ENCODE measurements at regions not wholly inside any gene's neighbourhood (a gene's known extent, or its start where the extent isn't known, plus 50 kb on each side); places are given as distances from the start of the nearest gene placed in this dataset.

DNA sequence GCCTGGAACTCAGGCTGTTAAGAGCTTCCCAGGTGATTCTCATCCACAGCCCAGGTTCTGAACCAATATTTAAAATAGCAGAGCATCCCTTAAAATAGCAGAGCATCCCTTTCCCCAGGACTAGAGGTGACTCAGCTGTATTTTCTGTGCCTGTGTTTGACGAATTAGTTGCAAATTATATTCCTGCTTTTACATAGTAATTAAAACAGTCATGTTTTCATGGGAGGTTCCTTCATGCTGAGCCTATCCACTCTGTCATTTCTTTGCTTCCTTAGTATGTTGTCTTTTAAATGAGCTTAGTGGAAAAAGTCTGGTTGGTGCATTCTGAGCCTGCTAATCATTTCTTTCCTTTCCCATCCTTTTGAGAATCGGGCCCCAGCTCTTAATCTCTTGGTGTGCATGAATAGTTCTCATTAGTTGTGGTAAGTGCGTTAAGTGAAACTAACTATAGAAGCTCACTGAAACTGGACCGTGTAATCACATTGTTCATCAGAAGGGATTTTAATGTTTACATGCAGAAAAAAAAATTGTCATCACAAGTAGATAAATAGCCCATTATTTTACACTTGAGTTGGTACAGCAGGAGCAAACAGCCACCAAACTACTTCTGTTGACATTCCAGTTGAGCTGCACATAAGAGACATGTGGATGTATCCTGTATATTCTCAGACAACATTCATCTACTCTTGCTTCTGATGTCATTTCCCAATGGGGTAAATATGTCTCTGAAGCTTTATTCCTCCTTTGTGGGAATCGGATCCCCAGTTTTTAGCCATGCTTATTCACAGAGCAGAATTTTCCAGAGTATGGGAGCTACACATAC lies 596.9 kb upstream of the WWC1 start:
- 50 to 57% methylated on average over 5 of the region's 5 CpGs for WGBS, 2 donors
- ATAC-seq (no peak), DNase-seq (no peak)

DNA sequence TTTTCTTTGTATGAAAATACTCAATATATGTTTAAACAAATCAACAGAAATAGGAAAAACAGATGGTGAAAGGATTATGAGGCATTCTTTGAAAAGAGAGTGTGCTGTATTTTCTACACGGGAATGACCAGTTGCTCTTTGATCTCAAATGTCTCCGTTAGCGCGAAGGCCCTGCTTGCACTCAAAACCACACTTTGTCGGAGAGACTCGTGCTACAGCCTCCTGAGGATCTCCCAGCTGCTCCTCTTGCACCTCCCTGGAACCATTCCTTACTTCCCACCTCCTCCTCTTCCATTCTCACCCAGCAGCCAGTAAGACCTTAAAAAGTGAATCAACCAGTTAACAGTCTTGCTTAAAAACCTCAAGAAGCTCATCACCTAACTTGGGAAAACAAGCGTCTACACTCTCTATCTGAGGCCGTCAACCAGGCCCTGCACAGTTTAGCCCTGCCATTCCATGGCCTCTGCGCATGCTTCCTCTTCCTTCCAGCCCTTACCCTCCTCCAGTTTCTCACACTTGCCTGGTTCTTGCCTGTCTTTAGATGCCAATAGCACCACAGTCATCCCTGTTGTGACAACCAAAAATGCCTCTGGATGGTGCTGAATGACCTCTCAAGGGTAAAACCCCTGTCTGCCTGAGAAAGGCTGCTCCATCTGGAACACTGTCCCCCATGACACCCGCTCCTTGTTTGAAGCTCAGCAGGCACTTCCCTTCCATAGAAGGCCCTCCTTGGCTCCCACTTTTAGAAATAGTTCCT lies 594.7 kb upstream of the WWC1 start:
- H3K9me3 ChIP-seq = no peaks in the 10 kb centered on the region
- no peaks in the 10 kb centered on the region for H3K36me3 ChIP-seq (replicated peaks in 1 of 2; ENCODE audit: insufficient read depth in 1 of 2, low read depth in 2 of 2)
- H3K4me1 ChIP-seq = no peaks in the 10 kb centered on the region
- intact Hi-C loops (cut with DNase I) = no loop called here
- H3K4me3 ChIP-seq = no peak overlapping the region
- 64 to 78% methylated on average over 10 of the region's 10 CpGs for WGBS, 2 donors
- TF ChIP-seq, protein P1, sequence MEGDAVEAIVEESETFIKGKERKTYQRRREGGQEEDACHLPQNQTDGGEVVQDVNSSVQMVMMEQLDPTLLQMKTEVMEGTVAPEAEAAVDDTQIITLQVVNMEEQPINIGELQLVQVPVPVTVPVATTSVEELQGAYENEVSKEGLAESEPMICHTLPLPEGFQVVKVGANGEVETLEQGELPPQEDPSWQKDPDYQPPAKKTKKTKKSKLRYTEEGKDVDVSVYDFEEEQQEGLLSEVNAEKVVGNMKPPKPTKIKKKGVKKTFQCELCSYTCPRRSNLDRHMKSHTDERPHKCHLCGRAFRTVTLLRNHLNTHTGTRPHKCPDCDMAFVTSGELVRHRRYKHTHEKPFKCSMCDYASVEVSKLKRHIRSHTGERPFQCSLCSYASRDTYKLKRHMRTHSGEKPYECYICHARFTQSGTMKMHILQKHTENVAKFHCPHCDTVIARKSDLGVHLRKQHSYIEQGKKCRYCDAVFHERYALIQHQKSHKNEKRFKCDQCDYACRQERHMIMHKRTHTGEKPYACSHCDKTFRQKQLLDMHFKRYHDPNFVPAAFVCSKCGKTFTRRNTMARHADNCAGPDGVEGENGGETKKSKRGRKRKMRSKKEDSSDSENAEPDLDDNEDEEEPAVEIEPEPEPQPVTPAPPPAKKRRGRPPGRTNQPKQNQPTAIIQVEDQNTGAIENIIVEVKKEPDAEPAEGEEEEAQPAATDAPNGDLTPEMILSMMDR (IDR thresholded peaks at IDR 0.05) = no peak
- no peak for TF ChIP-seq POLR2A (IDR thresholded peaks at IDR 0.05)
- no peaks in the 10 kb centered on the region for H3K27me3 ChIP-seq
- no peak overlapping the region for H3K27ac ChIP-seq
- DNase-seq = no peak
- no peak for ATAC-seq

More for the DNA sequence above, 596.9 kb upstream of the WWC1 start:
- Histone ChIP-seq H3K27ac (no peak overlapping the region), H3K4me3 (no peak overlapping the region), H3K4me1 (no peaks in the 10 kb centered on the region), H3K36me3 (replicated peaks in 1 of 2; ENCODE audit: insufficient read depth in 1 of 2, low read depth in 2 of 2) (no peaks in the 10 kb centered on the region), H3K27me3 (no peaks in the 10 kb centered on the region), H3K9me3 (no peaks in the 10 kb centered on the region)
- intact Hi-C loops (cut with DNase I) = no loop called here
- TF ChIP-seq, protein P1 (IDR thresholded peaks at IDR 0.05) = no peak
- TF ChIP-seq POLR2A (IDR thresholded peaks at IDR 0.05) = no peak

DNA sequence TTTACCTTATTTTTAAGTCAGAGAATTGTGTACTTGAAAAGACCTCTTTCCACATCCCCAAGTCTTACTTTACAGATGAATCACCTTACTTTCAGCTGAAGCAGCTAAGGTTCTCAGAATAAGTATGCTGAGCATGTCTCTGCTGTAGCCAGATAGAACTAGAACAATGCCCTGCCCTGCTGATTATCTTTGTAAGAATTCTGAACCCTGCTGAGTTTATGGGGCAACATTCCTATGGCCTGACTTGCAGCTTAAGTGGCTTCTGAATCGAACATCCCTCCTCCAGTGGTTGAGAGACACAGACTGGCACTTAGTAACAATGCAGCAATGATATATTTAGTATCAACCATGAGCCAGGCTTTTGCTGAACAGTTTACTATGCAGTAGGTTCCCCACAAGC lies 592.0 kb upstream of the WWC1 start:
- Histone ChIP-seq H3K36me3 (replicated peaks in 1 of 2; ENCODE audit: insufficient read depth in 1 of 2, low read depth in 2 of 2) (no peaks in the 10 kb centered on the region), H3K4me3 (no peak overlapping the region), H3K27ac (no peak overlapping the region), H3K27me3 (no peaks in the 10 kb centered on the region), H3K4me1 (no peaks in the 10 kb centered on the region), H3K9me3 (no peaks in the 10 kb centered on the region)
- ATAC-seq (no peak), DNase-seq (no peak)
- intact Hi-C loops (cut with DNase I) = no loop called here
- TF ChIP-seq, protein P1 (IDR thresholded peaks at IDR 0.05) = no peak
- TF ChIP-seq POLR2A (IDR thresholded peaks at IDR 0.05) = no peak
- 10 to 20% methylated on average over 1 of the region's 1 CpG for WGBS, 2 donors

DNA sequence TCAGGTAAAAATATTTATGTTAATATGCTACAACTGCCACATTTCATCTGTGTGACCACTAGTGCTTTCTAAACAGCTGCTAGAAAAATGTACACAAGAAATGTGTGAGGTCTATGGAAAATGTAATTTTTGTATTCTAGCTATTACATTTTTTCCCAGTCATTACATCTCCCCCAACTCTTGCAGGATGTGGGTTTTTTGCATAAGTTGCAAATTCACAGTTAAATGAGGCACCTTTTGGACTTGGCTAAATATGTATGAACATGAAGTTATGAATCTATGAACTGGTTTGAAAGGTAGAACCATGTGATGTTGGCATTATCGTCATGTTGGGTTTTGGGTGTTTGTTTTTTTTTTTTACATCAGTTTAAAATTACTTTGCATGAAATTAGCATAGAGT lies 590.4 kb upstream of the WWC1 start:
- H3K4me3 ChIP-seq = no peak overlapping the region
- no peak for DNase-seq
- H3K27ac ChIP-seq = no peak overlapping the region
- H3K9me3 ChIP-seq = no peaks in the 10 kb centered on the region
- H3K4me1 ChIP-seq = no peaks in the 10 kb centered on the region
- no peak for TF ChIP-seq POLR2A (IDR thresholded peaks at IDR 0.05)
- TF ChIP-seq, protein P1 (IDR thresholded peaks at IDR 0.05) = no peak
- no peak for ATAC-seq
- no peaks in the 10 kb centered on the region for H3K27me3 ChIP-seq
- WGBS, 2 donors = 71 to 89% methylated on average over 1 of the region's 1 CpG
- intact Hi-C loops (cut with DNase I) = no loop called here
- no peaks in the 10 kb centered on the region for H3K36me3 ChIP-seq (replicated peaks in 1 of 2; ENCODE audit: insufficient read depth in 1 of 2, low read depth in 2 of 2)
